ENCODE measurements at regions not wholly inside any gene's neighbourhood (a gene's known extent, or its start where the extent isn't known, plus 50 kb on each side); places are given as distances from the start of the nearest gene placed in this dataset.

GRCh38 chr6:126147291-126147815 is 161.0 kb downstream of the TRMT11 start:
- DNase-seq (ENCODE audit: low read depth): no peak

- no peak for DNase-seq (ENCODE audit: low read depth)
Measured at GRCh38 chr6:126148853-126149252, 162.5 kb downstream of the TRMT11 start.

GRCh38 chr6:126152372-126152745 is 166.0 kb downstream of the TRMT11 start:
- DNase-seq (ENCODE audit: low read depth): no peak

- peak; percentile 64 for DNase-seq (ENCODE audit: low read depth)
Measured at GRCh38 chr6:126153661-126154060, 167.3 kb downstream of the TRMT11 start.

- no peak for DNase-seq (ENCODE audit: low read depth)
Measured at GRCh38 chr6:126156973-126157372, 170.6 kb downstream of the TRMT11 start.

- no peak for DNase-seq (ENCODE audit: low read depth)
Measured at GRCh38 chr6:126167726-126168125, 172.2 kb upstream of the CENPW start.

GRCh38 chr6:126170433-126170832 is 169.5 kb upstream of the CENPW start:
- DNase-seq (ENCODE audit: low read depth): no peak

GRCh38 chr6:126170978-126171382 is 168.9 kb upstream of the CENPW start:
- no peak for DNase-seq (ENCODE audit: low read depth)

- no peak for DNase-seq (ENCODE audit: low read depth)
Measured at GRCh38 chr6:126172131-126172530, 167.8 kb upstream of the CENPW start.

GRCh38 chr6:126173265-126173664 is 166.7 kb upstream of the CENPW start:
- DNase-seq (ENCODE audit: low read depth): no peak

- DNase-seq (ENCODE audit: low read depth): no peak
Measured at GRCh38 chr6:126174697-126175096, 165.2 kb upstream of the CENPW start.

GRCh38 chr6:126175251-126175650 is 164.7 kb upstream of the CENPW start:
- DNase-seq (ENCODE audit: low read depth): no peak

GRCh38 chr6:126176282-126176681 is 163.6 kb upstream of the CENPW start:
- DNase-seq (ENCODE audit: low read depth): no peak

GRCh38 chr6:126180585-126180984 is 159.3 kb upstream of the CENPW start:
- peak; percentile 59 for DNase-seq (ENCODE audit: low read depth)

GRCh38 chr6:126181173-126181741 is 158.7 kb upstream of the CENPW start:
- no peak for DNase-seq (ENCODE audit: low read depth)

GRCh38 chr6:126181890-126182289 is 158.0 kb upstream of the CENPW start:
- no peak for DNase-seq (ENCODE audit: low read depth)

- DNase-seq (ENCODE audit: low read depth): no peak
Measured at GRCh38 chr6:126182650-126183311, 157.1 kb upstream of the CENPW start.

GRCh38 chr6:126185774-126186173 is 154.1 kb upstream of the CENPW start:
- DNase-seq (ENCODE audit: low read depth): no peak

- peak; percentile 47 for DNase-seq (ENCODE audit: low read depth)
Measured at GRCh38 chr6:126188279-126188909, 151.5 kb upstream of the CENPW start.

- no peak for DNase-seq (ENCODE audit: low read depth)
Measured at GRCh38 chr6:126195625-126196236, 144.2 kb upstream of the CENPW start.

GRCh38 chr6:126198631-126199030 is 141.3 kb upstream of the CENPW start:
- DNase-seq (ENCODE audit: low read depth): no peak

- DNase-seq (ENCODE audit: low read depth): no peak
Measured at GRCh38 chr6:126199466-126199865, 140.4 kb upstream of the CENPW start.

- no peak for DNase-seq (ENCODE audit: low read depth)
Measured at GRCh38 chr6:126202707-126203106, 137.2 kb upstream of the CENPW start.

All from HS-27A (cell line).